HEK293 (cell line): ENCODE measurements at regions not wholly inside any gene's neighbourhood (a gene's known extent, or its start where the extent isn't known, plus 50 kb on each side); places are given as distances from the start of the nearest gene placed in this dataset.
"Not testable (repeated sequence)": the region's sequence is repeated elsewhere in the genome, so short reads cannot be mapped to it uniquely, and the experiment has no call there.

Experiments used
- CTCF ChIA-PET: fragments of 350-600 bp; formaldehyde crosslinking; extraction: SDS; loops from one replicate; lab custom pipeline; 2021; ENCODE audit warnings: antibody characterized with exemption; lab: Yijun Ruan, JAX
- POLR2A ChIA-PET: fragments of 300-600 bp; formaldehyde crosslinking; extraction: SDS; loops from one replicate; lab custom pipeline; 2020; ENCODE audit warnings: antibody characterized with exemption, inconsistent platforms; lab: Yijun Ruan, JAX
- H3K27ac ChIP-seq: fragments of 200-500 bp; sonication (Bioruptor generic); 2 replicates; pipeline ENCODE4 v1.5.1; 2014; ENCODE audit warnings: low read depth, low read length, control low read depth, inconsistent platforms; ENCODE audit errors: extremely low read depth
- H3K36me3 ChIP-seq, 2 experiments: fragments of 200-500 bp in 1 of 2; sonication (Bioruptor generic) in 1 of 2; 1 replicate in 1 of 2; 2 replicates in 1 of 2; pipeline ENCODE4 v1.5.1; 2014 to 2017; ENCODE audit warnings: inconsistent platforms in 2 of 2, low read length in 2 of 2; ENCODE audit not compliant: control insufficient read depth in 2 of 2, insufficient read depth in 1 of 2
- H3K4me1 ChIP-seq: fragments of 200-500 bp; sonication (Bioruptor generic); 2 replicates; pipeline ENCODE4 v1.5.1; 2014; ENCODE audit warnings: mild to moderate bottlenecking, low read length, inconsistent platforms; ENCODE audit not compliant: control insufficient read depth, insufficient read depth
- H3K4me3 ChIP-seq: 2 replicates; pipeline ENCODE4 v1.5.1; 2011; ENCODE audit warnings: low read depth, mild to moderate bottlenecking, control low read depth, low read length, moderate library complexity
- H3K9me3 ChIP-seq: fragments of 200-500 bp; sonication (Bioruptor generic); 2 replicates; pipeline ENCODE4 v1.5.1; 2014; ENCODE audit warnings: low read depth, low read length, inconsistent platforms; ENCODE audit not compliant: control insufficient read depth, insufficient read depth
- HOXD13 ChIP-seq: sonication (generic); formaldehyde crosslinking; IDR thresholded peaks from 2 replicates; pipeline ENCODE4 v1.8.0; 2022; ENCODE audit warnings: missing genetic modification reagents, borderline replicate concordance
- KLF8 ChIP-seq: fragments of 450-650 bp; formaldehyde crosslinking; IDR thresholded peaks from 2 replicates; pipeline ENCODE4 v1.5.1; 2016; ENCODE audit warnings: missing biosample characterization, missing genetic modification characterization
- SCRT2 ChIP-seq: fragments of 450-650 bp; formaldehyde crosslinking; IDR thresholded peaks from 2 replicates; pipeline ENCODE4 v1.5.1; 2016; ENCODE audit warnings: missing biosample characterization, missing genetic modification characterization
- SETDB1 ChIP-seq: IDR thresholded peaks from one replicate; pipeline ENCODE4 v1.6.1; 2017; ENCODE audit warnings: mild to moderate bottlenecking, low read length, moderate library complexity, mixed read lengths; ENCODE audit not compliant: insufficient read length
- ZBTB26 ChIP-seq: fragments of 450-650 bp; formaldehyde crosslinking; optimal IDR thresholded peaks from 2 replicates; pipeline ENCODE3; 2016; ENCODE audit warnings: missing biosample characterization, mild to moderate bottlenecking, missing genetic modification characterization
- ZBTB48 ChIP-seq: fragments of 450-650 bp; formaldehyde crosslinking; IDR thresholded peaks from 2 replicates; pipeline ENCODE4 v1.5.1; 2016; ENCODE audit warnings: missing biosample characterization, missing genetic modification characterization
- ZFP69B ChIP-seq: fragments of 450-650 bp; formaldehyde crosslinking; IDR thresholded peaks from 2 replicates; pipeline ENCODE4 v1.5.1; 2016; ENCODE audit warnings: missing biosample characterization, missing genetic modification characterization
- ZNF121 ChIP-seq: fragments of 450-650 bp; formaldehyde crosslinking; IDR thresholded peaks from 2 replicates; pipeline ENCODE4 v1.5.1; 2016; ENCODE audit warnings: missing biosample characterization, missing genetic modification characterization
- ZNF155 ChIP-seq: fragments of 450-650 bp; formaldehyde crosslinking; IDR thresholded peaks from 2 replicates; pipeline ENCODE4 v1.5.1; 2016; ENCODE audit warnings: missing biosample characterization, missing genetic modification characterization
- ZNF174 ChIP-seq: fragments of 450-650 bp; formaldehyde crosslinking; IDR thresholded peaks from 2 replicates; pipeline ENCODE4 v1.5.0; 2017; ENCODE audit warnings: missing biosample characterization, mild to moderate bottlenecking, missing genetic modification characterization
- ZNF2 ChIP-seq: fragments of 450-650 bp; formaldehyde crosslinking; IDR thresholded peaks from 2 replicates; pipeline ENCODE4 v1.5.1; 2016; ENCODE audit warnings: missing biosample characterization, missing genetic modification characterization
- ZNF350 ChIP-seq: fragments of 450-650 bp; formaldehyde crosslinking; IDR thresholded peaks from 2 replicates; pipeline ENCODE4 v1.5.0; 2017; ENCODE audit warnings: missing biosample characterization, mild to moderate bottlenecking, missing genetic modification characterization
- ZNF37A ChIP-seq: fragments of 450-650 bp; IDR thresholded peaks from 2 replicates; pipeline ENCODE4 v1.5.1; 2018; ENCODE audit warnings: missing biosample characterization, missing genetic modification characterization
- ZNF398 ChIP-seq: fragments of 450-650 bp; formaldehyde crosslinking; IDR thresholded peaks from 2 replicates; pipeline ENCODE4 v1.5.1; 2017; ENCODE audit warnings: missing biosample characterization, missing genetic modification characterization
- ZNF416 ChIP-seq: fragments of 450-650 bp; formaldehyde crosslinking; IDR thresholded peaks from 2 replicates; pipeline ENCODE4 v1.5.1; 2016; ENCODE audit warnings: missing biosample characterization, missing genetic modification characterization
- ZNF423 ChIP-seq: fragments of 450-650 bp; formaldehyde crosslinking; IDR thresholded peaks from 2 replicates; pipeline ENCODE4 v1.5.1; 2016; ENCODE audit warnings: missing biosample characterization, missing genetic modification characterization
- ZNF560 ChIP-seq: fragments of 450-650 bp; formaldehyde crosslinking; IDR thresholded peaks from 2 replicates; pipeline ENCODE4 v1.5.1; 2017; ENCODE audit warnings: missing biosample characterization, missing genetic modification characterization, borderline replicate concordance
- ZNF561 ChIP-seq: fragments of 450-650 bp; IDR thresholded peaks from 2 replicates; pipeline ENCODE4 v1.5.1; 2018; ENCODE audit warnings: missing biosample characterization, missing genetic modification characterization, borderline replicate concordance
- ZNF596 ChIP-seq: fragments of 450-650 bp; IDR thresholded peaks from 2 replicates; pipeline ENCODE4 v1.5.0; 2018; ENCODE audit warnings: missing biosample characterization, mild to moderate bottlenecking, missing genetic modification characterization, moderate library complexity
- ZNF777 ChIP-seq: fragments of 450-650 bp; formaldehyde crosslinking; IDR thresholded peaks from 2 replicates; pipeline ENCODE4 v1.5.1; 2017; ENCODE audit warnings: missing biosample characterization, missing genetic modification characterization, borderline replicate concordance
- ZNF791 ChIP-seq: fragments of 450-650 bp; formaldehyde crosslinking; IDR thresholded peaks from 2 replicates; pipeline ENCODE4 v1.5.1; 2016; ENCODE audit warnings: missing biosample characterization, missing genetic modification characterization
- ZNF792 ChIP-seq: fragments of 450-650 bp; formaldehyde crosslinking; IDR thresholded peaks from 2 replicates; pipeline ENCODE4 v1.5.1; 2016; ENCODE audit warnings: missing biosample characterization, missing genetic modification characterization
- ZSCAN5A ChIP-seq: fragments of 450-650 bp; formaldehyde crosslinking; IDR thresholded peaks from 2 replicates; pipeline ENCODE4 v1.5.1; 2016; ENCODE audit warnings: missing biosample characterization, missing genetic modification characterization

GRCh38 chr10:90229486-90229885 is 528.1 kb downstream of the KIF20B start:
- no peak overlapping the region for H3K4me3 ChIP-seq
- TF ChIP-seq ZNF596, result no peak
- TF ChIP-seq ZFP69B (tag by site-specific recombination), result no peak
- TF ChIP-seq ZNF423 (tag by site-specific recombination), result no peak
- no peak for TF ChIP-seq ZSCAN5A (tag by site-specific recombination)
- no peak for TF ChIP-seq ZNF560 (tag by site-specific recombination)
- TF ChIP-seq ZBTB48 (tag by site-specific recombination), result no peak
- TF ChIP-seq ZNF37A (tag by site-specific recombination), result no peak
- TF ChIP-seq ZNF2, result no peak
- TF ChIP-seq, all 188 proteins: peak for 0
- no peak overlapping the region for H3K27ac ChIP-seq
- POLR2A ChIA-PET, result no interaction called here
- H3K4me1 ChIP-seq, result no peaks in the 10 kb centered on the region
- H3K36me3 ChIP-seq, result no peaks in the 10 kb centered on the region
- no peaks in the 10 kb centered on the region; the same call in 1 of the 2 replicates for H3K9me3 ChIP-seq
- CTCF ChIA-PET, result no interaction called here

GRCh38 chr10:90233805-90234204 is 532.4 kb downstream of the KIF20B start:
- H3K9me3 ChIP-seq, H3K36me3 ChIP-seq, POLR2A ChIA-PET, H3K4me1 ChIP-seq, H3K27ac ChIP-seq, CTCF ChIA-PET, H3K4me3 ChIP-seq: not testable (repeated sequence)
- TF ChIP-seq HOXD13 (peak; percentile 79; the same call in 1 of the 2 replicates), KLF8 (tag by site-specific recombination) (peak; percentile 72)

- CTCF ChIA-PET, result no interaction called here
Observed at GRCh38 chr10:90245623-90246022, 544.2 kb downstream of the KIF20B start.

GRCh38 chr10:90250784-90251183 is 549.4 kb downstream of the KIF20B start:
- not testable (repeated sequence) for H3K36me3 ChIP-seq

More at GRCh38 chr10:90245623-90246022, 544.2 kb downstream of the KIF20B start:
- H3K36me3 ChIP-seq, result no peaks in the 10 kb centered on the region
- no peak overlapping the region for H3K27ac ChIP-seq
- no peak overlapping the region for H3K4me3 ChIP-seq
- no peaks in the 10 kb centered on the region for H3K9me3 ChIP-seq
- POLR2A ChIA-PET, result no interaction called here
- TF ChIP-seq ZNF398 (tag by site-specific recombination), result no peak
- TF ChIP-seq ZNF416 (tag by site-specific recombination), result no peak
- no peak for TF ChIP-seq SCRT2 (tag by site-specific recombination)
- no peak for TF ChIP-seq ZBTB26 (tag by site-specific recombination)
- TF ChIP-seq ZNF121 (tag by site-specific recombination), result no peak
- TF ChIP-seq ZNF777 (tag by site-specific recombination), result no peak
- no peak for TF ChIP-seq ZNF174 (tag by site-specific recombination)
- TF ChIP-seq ZNF155 (tag by site-specific recombination), result no peak
- TF ChIP-seq ZNF561 (tag by site-specific recombination), result no peak
- no peak for TF ChIP-seq ZNF560 (tag by site-specific recombination)
- no peak for TF ChIP-seq ZNF792 (tag by site-specific recombination)
- no peak for TF ChIP-seq ZNF791 (tag by site-specific recombination)
- TF ChIP-seq SETDB1, result no peak
- TF ChIP-seq ZNF350, result no peak
- TF ChIP-seq, all 188 proteins: peak for 0
- no peaks in the 10 kb centered on the region for H3K4me1 ChIP-seq

More at GRCh38 chr10:90250784-90251183, 549.4 kb downstream of the KIF20B start:
- H3K4me1 ChIP-seq, CTCF ChIA-PET, POLR2A ChIA-PET, H3K9me3 ChIP-seq, H3K27ac ChIP-seq, H3K4me3 ChIP-seq: not testable (repeated sequence)
